NCI-H526 treated with DMSO at 0.1 percent for 48 hours (cell line): ENCODE measurements at regions not wholly inside any gene's neighbourhood (a gene's known extent, or its start where the extent isn't known, plus 50 kb on each side); places are given as distances from the start of the nearest gene placed in this dataset.

ENCODE experiments used
- DNase-seq: peaks from one replicate; lab custom pipeline; 2025; lab: John Stamatoyannopoulos, UW

DNA sequence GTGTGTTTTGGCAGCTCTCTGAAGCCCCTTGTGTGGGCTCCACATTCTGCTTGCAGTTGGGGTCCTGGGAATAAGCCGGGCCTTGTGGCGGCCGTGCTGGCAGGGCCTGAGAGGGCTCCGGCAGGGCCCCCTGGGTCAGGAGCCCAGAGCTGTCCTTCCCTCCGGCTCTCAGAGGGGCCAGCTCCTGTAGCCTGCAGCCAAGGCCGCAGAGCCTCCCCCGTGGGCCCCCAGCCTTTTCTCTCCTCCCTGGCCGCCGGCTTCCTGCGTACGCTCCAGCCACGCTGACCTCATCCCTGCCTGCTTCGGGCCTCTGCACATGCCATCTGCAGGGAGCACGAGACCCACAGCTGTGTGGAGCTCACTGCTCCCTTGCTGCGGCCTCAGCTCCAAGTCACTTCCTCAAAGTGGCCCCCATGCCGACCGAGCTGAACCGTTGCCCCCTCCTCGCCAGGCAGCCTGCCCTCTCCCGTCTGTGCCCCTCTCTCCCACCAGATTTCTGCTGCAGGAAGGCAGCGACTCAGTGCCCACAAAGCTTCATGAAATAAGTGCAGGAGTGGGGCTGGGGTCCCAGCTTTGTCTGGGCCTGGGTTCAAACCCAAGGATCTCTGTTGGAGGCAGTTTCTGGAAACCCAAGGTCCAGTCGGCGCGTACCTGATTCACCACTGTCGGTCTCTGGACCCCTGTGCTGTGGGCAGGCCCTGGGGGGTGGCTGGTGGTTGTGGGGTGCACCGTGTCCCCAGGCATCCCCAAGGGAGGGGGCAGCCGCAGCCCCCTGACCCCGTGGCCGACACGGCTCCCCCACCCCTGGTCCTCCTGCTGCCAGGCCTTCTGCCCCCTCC, 57.1 kb upstream of the NKX1-1 start:
- no peak for DNase-seq

DNA sequence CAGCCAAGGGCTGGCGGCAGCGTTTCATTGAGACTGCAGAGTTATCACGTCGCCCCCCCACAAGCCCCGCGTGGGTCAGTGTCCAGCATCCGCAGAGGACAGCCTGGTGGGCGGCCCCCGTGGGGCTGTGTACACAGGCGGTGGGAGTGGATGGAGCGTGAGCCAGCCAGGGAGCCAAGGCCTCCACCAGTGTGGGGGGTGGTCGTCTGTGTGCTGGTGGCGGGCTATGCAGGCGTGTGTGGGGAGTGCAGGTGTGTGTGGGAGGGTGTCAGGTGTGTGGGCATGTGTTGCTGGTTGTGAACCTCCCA, 56.5 kb upstream of the NKX1-1 start:
- DNase-seq: no peak

DNA sequence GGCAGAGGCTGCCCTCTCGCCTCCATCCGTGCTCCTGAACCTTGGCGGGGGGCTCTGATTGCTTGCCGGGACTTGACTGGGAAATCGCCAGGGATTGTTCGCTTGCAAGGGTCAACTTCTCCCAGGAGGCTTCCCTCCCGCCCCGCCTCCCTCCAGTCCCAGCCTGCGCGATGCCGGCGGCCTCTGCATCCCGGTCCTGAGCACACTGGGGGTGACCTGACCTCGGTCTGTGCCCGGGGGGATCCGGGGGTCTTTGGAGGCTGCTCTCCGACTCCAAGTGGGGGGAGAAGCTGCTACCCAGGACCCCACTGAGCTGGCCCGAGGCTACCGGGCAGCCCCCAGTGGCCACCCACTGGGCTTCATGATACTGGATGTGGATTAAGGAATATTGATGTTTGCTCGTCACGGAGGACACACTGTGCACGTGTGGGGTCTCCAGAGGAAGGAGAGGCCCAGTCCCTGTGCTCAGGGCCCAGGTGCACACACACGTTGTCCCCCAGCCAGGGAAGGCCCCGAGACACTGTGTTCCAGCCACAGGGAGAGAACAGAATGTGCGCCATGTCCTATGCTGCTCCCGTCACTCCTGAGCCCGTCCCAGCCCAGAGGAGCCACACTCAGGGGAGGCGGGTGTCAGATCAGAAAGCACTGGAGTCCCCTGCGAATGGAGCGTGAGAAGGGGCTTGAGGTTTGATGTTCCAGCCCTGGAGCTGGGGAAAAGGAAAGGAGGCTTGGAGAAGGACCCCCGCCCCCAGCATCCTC, 55.9 kb upstream of the NKX1-1 start:
- no peak for DNase-seq

DNA sequence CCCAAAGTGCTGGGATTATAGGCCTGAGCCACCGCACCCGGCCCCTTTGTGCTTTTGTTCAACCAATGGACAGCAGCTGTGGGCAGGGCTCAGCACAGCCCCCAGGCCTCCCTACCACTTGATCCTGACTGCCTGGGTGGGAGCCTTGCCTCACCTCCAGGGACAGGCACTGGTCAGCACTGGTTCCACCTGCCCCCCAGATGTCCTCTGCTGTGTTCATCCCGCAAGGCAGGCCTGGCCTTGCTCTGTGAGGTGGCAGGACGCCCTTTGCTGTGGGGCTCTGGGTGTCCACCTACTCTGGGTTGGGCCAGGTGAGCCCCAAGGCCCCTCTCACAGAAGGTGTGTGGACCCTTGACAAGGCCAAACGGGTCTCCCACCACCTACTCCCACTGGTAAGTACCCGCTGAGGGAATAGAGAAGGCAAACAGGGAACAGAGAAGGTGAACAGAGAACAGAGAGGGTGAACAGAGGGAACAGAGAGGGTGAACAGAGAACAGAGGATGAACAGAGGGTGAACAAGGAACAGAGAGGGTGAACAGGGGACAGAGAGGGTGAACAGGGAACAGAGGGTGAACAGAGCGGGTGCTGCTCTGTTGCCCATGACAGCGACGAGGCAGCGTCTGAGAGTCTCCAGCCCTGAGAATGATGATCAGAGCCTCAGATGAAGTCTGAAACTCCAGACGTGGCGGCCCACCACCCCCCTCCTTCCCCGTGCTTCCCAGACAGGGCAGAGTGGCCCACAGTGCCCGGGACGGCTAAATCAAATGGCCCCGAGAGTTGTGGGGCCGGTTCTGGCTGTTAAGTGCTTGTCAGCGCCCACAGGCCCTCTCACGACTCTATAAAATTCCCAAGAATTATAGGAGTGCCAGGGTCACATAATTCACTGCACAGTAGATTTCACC, 55.0 kb upstream of the NKX1-1 start:
- DNase-seq: no peak

DNA sequence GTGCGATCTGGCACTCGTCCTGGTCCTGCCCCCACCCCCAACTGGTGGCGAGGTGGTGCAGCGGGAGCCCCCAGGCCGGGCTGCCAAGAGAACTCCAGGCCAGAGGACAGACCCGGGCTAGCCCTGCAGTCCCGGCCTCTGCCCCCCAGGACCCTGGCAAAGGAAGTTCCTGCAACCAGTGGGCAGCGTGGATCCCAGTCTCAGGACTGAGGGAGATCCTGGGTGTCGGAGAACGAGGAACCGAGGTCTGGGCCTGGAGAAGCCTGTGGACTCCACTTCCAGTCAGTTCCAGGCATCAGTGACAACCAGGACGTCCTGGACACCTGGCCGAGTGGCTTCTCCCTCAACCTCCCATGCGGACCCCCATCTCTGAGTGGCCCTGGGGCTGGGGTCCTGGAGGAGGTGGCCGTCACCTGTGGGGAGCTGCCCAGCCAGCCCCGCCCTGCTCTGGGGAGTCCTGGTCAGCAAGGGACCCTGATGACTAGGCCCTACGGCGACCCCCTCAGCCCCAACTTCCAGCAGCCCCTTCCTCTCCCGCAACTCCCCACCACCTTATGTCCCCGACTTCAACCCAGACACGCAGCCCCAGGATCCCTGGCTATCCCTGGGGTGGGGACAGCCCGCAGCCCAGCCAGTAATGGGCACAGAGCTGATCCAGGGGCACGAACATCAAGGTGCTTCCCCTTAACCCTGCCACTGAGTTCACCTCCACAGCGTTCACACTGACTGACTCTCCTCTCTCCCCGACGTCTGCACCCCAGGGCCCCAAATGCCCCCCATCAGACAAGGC, 53.7 kb upstream of the NKX1-1 start:
- DNase-seq: no peak

DNA sequence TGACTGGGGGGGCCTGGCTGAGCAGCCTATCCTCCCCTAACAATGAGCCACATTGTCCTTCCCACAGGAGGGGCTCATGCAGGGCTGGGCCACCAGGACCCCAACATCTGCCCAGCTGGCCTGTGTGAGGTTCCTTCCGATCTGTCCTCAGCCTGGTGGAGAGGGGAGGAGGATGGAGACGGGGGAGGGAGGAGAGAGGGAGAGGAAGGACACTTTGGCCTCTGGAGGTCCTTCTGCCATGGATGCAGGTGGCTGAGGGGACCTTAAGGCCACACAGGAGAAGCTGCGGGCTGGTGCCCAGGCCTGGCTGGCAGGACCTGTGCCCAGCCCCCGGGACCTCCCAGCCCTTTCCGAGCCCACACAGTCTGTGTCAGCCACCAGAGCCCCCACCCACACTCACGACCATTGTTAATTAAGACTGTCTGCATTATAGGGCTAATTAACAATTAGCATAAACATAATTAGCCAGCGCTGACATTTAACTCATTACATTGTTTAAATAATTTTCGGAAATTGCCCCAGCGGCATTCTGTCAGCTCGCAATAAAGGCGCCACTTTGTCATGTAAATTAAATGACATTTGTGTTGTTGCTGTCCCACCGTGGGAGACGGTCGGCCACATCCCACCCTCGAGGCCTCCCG, 53.0 kb upstream of the NKX1-1 start:
- no peak for DNase-seq

DNA sequence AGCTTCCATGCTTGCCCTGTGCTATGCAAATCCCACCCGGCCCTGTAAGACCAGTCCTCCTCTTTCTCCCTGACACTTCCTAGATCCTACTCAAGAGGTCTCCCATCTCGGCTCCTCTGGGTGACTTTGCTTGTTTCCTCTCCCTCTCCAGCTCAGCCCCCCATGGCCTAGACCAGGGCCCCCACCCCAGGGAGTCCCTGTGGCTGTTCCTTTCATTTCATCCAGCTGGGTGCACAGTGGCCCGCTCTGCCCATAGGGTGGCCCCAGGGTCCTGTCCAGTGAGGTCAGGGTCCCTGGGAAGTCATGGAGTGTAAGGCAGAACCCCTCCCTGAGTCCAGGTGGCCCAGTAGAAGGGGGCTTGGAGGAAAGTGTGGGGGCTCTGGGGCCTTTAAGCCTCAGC, 52.3 kb upstream of the NKX1-1 start:
- no peak for DNase-seq
